IPS-20b (cell line): ENCODE measurements at regions not wholly inside any gene's neighbourhood (a gene's known extent, or its start where the extent isn't known, plus 50 kb on each side); places are given as distances from the start of the nearest gene placed in this dataset.

Source experiments
- H3K27ac ChIP-seq: one replicate; pipeline ENCODE4 v1.5.1; 2013; ENCODE audit warnings: low read length
- H3K27me3 ChIP-seq: 2 replicates; pipeline ENCODE4 v1.6.1; 2013; ENCODE audit warnings: mild to moderate bottlenecking, low read length, inconsistent platforms; ENCODE audit not compliant: insufficient read depth
- H3K36me3 ChIP-seq: 2 replicates; pipeline ENCODE4 v1.6.1; 2013; ENCODE audit warnings: low read depth, mild to moderate bottlenecking, inconsistent platforms, low read length, moderate library complexity; ENCODE audit not compliant: insufficient read depth
- H3K4me1 ChIP-seq: 2 replicates; pipeline ENCODE4 v1.6.1; 2013; ENCODE audit warnings: mild to moderate bottlenecking, control low read depth, inconsistent platforms, low read length, moderate library complexity; ENCODE audit not compliant: insufficient read depth
- H3K4me3 ChIP-seq: 2 replicates; pipeline ENCODE4 v1.5.1; 2013; ENCODE audit warnings: mild to moderate bottlenecking, low read length, inconsistent platforms
- H3K9ac ChIP-seq: 2 replicates; pipeline ENCODE4 v1.6.1; 2013; ENCODE audit warnings: low read depth, mild to moderate bottlenecking, inconsistent platforms, low read length, moderate library complexity
- H3K9me3 ChIP-seq: 2 replicates; pipeline ENCODE4 v1.6.1; 2013; ENCODE audit warnings: mild to moderate bottlenecking, low read depth, low read length, inconsistent platforms; ENCODE audit not compliant: insufficient read depth

DNA sequence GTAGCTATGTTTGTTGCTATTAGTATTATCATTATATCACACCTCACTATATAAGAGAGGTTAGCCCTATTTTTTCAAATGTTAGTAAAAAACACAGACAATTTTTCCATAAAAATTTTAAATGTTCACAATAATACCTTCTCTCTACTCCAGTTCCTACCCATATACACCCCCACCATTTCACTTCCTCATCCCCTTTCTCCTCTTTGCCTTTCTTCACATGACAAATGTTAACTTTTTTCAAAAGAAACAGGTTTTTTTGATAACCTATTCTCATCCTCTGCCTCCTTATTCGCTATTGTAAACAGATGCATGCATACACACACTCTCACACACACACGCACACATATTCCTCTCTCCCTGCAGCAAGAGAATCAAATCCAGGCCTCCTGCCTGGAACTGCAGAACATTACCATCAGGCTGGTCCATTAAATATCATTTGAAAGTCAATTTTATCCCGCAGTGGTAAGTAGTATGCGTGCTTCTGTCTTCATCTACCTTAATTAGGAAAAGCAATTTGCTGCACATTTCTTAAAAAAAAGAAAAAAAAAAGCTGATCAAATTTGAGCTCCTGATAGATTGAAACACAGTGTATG lies 55.5 kb downstream of the MID1IP1 start:
- Histone ChIP-seq H3K9ac (no peak overlapping the region), H3K9me3 (no peaks in the 10 kb centered on the region), H3K4me1 (no peaks in the 10 kb centered on the region), H3K27me3 (no peaks in the 10 kb centered on the region), H3K36me3 (no peaks in the 10 kb centered on the region), H3K4me3 (no peak overlapping the region), H3K27ac (no peak overlapping the region)

- Histone ChIP-seq H3K27me3 (no peaks in the 10 kb centered on the region), H3K9me3 (no peaks in the 10 kb centered on the region), H3K9ac (no peak overlapping the region), H3K4me3 (no peak overlapping the region), H3K4me1 (no peaks in the 10 kb centered on the region), H3K36me3 (no peaks in the 10 kb centered on the region), H3K27ac (no peak overlapping the region)
These were observed 56.7 kb downstream of the MID1IP1 start for GRCh38 chrX:38857736-38858523.

GRCh38 chrX:38859602-38860001 lies 58.3 kb downstream of the MID1IP1 start:
- Histone ChIP-seq H3K36me3 (no peaks in the 10 kb centered on the region), H3K4me1 (no peaks in the 10 kb centered on the region)

GRCh38 chrX:38860106-38861013 lies 59.1 kb downstream of the MID1IP1 start:
- no peaks in the 10 kb centered on the region for H3K27me3 ChIP-seq
- no peak overlapping the region for H3K9ac ChIP-seq
- no peak overlapping the region for H3K4me3 ChIP-seq
- H3K36me3 ChIP-seq: no peaks in the 10 kb centered on the region
- no peaks in the 10 kb centered on the region for H3K4me1 ChIP-seq
- no peaks in the 10 kb centered on the region for H3K9me3 ChIP-seq
- H3K27ac ChIP-seq: no peak overlapping the region

More at GRCh38 chrX:38859602-38860001, 58.3 kb downstream of the MID1IP1 start:
- H3K9ac ChIP-seq: no peak overlapping the region
- H3K4me3 ChIP-seq: no peak overlapping the region
- H3K27me3 ChIP-seq: no peaks in the 10 kb centered on the region
- H3K27ac ChIP-seq: no peak overlapping the region
- no peaks in the 10 kb centered on the region for H3K9me3 ChIP-seq

DNA sequence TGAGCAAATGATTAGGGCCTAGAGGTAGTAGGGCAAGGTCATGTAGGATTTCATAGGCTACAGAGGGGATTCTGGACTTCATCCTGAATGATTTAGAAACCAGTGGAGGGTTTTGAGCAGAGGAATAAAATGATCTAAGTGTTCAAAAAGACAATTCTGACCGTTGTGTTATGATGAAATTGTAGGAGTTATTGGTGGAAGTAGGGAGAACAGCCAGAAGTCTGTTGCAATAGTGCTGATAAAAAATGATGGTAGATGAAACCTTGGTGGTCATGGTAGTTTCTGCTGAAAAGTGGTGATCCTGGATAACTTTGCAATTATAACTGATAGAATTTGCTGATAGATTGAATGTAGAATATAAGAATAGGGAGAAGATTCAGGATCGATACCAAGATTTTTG lies 60.2 kb downstream of the MID1IP1 start:
- Histone ChIP-seq H3K27me3 (no peaks in the 10 kb centered on the region), H3K9me3 (no peaks in the 10 kb centered on the region), H3K9ac (no peak overlapping the region), H3K36me3 (no peaks in the 10 kb centered on the region), H3K4me1 (peaks cover 5% of the 10 kb centered on the region; the same call in 1 of the 2 replicates), H3K27ac (no peak overlapping the region), H3K4me3 (no peak overlapping the region)

- no peaks in the 10 kb centered on the region for H3K9me3 ChIP-seq
- H3K9ac ChIP-seq: no peak overlapping the region
- peaks cover 5% of the 10 kb centered on the region; the same call in 1 of the 2 replicates for H3K4me1 ChIP-seq
- no peaks in the 10 kb centered on the region for H3K27me3 ChIP-seq
- H3K36me3 ChIP-seq: no peaks in the 10 kb centered on the region
- H3K27ac ChIP-seq: no peak overlapping the region
- no peak overlapping the region for H3K4me3 ChIP-seq
These were observed 60.8 kb downstream of the MID1IP1 start for GRCh38 chrX:38862100-38862499.

GRCh38 chrX:38864165-38864564 lies 62.9 kb downstream of the MID1IP1 start:
- Histone ChIP-seq H3K27ac (no peak overlapping the region), H3K9ac (no peak overlapping the region), H3K27me3 (no peaks in the 10 kb centered on the region), H3K4me1 (peaks cover 10% of the 10 kb centered on the region; the same call in 1 of the 2 replicates), H3K9me3 (no peaks in the 10 kb centered on the region), H3K36me3 (no peaks in the 10 kb centered on the region), H3K4me3 (no peak overlapping the region)

DNA sequence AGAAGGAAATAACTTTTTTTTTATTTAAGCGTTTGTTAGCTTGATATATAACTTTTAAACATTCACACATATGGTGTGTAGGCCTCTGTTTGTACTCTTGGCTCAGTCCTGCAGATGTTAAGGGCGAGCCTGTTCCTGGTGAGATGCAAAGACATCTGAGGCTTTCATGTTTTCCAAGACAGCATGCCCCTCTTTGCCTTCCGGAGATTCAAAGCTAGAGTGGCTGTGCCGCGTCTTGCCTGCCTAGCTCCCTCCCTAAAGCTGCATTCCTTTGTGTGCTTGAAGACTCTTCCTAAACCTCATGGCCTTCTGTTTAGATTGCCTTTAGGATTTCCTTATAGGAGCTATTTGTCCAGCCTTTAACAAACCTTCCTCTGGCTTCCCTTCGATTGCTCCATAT lies 67.1 kb downstream of the MID1IP1 start:
- no peak overlapping the region; the same call in 1 of the 2 replicates for H3K9ac ChIP-seq
- H3K36me3 ChIP-seq: no peaks in the 10 kb centered on the region
- no peak overlapping the region for H3K27ac ChIP-seq
- no peaks in the 10 kb centered on the region for H3K27me3 ChIP-seq
- H3K9me3 ChIP-seq: no peaks in the 10 kb centered on the region
- peaks cover 29% of the 10 kb centered on the region for H3K4me1 ChIP-seq
- no peak overlapping the region for H3K4me3 ChIP-seq

GRCh38 chrX:38868941-38869401 lies 67.7 kb downstream of the MID1IP1 start:
- H3K9ac ChIP-seq: no peak overlapping the region
- no peak overlapping the region; the same call in 1 of the 2 replicates for H3K4me3 ChIP-seq
- H3K9me3 ChIP-seq: no peaks in the 10 kb centered on the region
- H3K27ac ChIP-seq: no peak overlapping the region
- H3K27me3 ChIP-seq: no peaks in the 10 kb centered on the region
- peaks cover 29% of the 10 kb centered on the region for H3K4me1 ChIP-seq
- no peaks in the 10 kb centered on the region for H3K36me3 ChIP-seq

- H3K4me1 ChIP-seq: peaks cover 29% of the 10 kb centered on the region
- H3K36me3 ChIP-seq: no peaks in the 10 kb centered on the region
- peak overlapping the region; percentile 74; the same call in 1 of the 2 replicates for H3K9ac ChIP-seq
- H3K27ac ChIP-seq: peak overlapping the region; percentile 9
- no peaks in the 10 kb centered on the region for H3K9me3 ChIP-seq
- no peaks in the 10 kb centered on the region for H3K27me3 ChIP-seq
- H3K4me3 ChIP-seq: peak overlapping the region; percentile 44; the same call in 1 of the 2 replicates
These were observed 69.2 kb downstream of the MID1IP1 start for GRCh38 chrX:38870361-38870895.
